ENCODE measurements at regions not wholly inside any gene's neighbourhood (a gene's known extent, or its start where the extent isn't known, plus 50 kb on each side); places are given as distances from the start of the nearest gene placed in this dataset.

GRCh38 chr15:39041979-39042495 lies 477.4 kb upstream of the RASGRP1 start:
- no peak overlapping the region for H3K4me3 ChIP-seq
- no peaks in the 10 kb centered on the region for H3K4me1 ChIP-seq
- ATAC-seq (no peak), DNase-seq (ENCODE audit: low read depth in 1 of 2, low spot score in 1 of 2) (no peak), FAIRE-seq (no peak)
- WGBS (ENCODE audit: missing lambda C conversion rate): 63% methylated on average over 4 of the region's 4 CpGs
- H3K27ac ChIP-seq: no peak overlapping the region
- H3K4me2 ChIP-seq: no peak overlapping the region
- no peaks in the 10 kb centered on the region for H3K9me3 ChIP-seq
- ChIA-PET CTCF (interaction anchor here (0.6 kb wide), 1 partner anchor 387 kb away, joined by 4 read pairs; no protein-coding TSS in a partner anchor), POLR2A (no interaction called here)
- no peak for TF ChIP-seq ZC3H11A (IDR thresholded peaks at IDR 0.05)
- TF ChIP-seq MAFK (IDR thresholded peaks at IDR 0.05; ENCODE audit: partially characterized antibody): peak; percentile 18

- no peak for FAIRE-seq
- WGBS (ENCODE audit: missing lambda C conversion rate): 98% methylated on average over 4 of the region's 4 CpGs
- ChIA-PET CTCF (no interaction called here), POLR2A (no interaction called here)
- TF ChIP-seq EP300 (IDR thresholded peaks at IDR 0.05): no peak
- TF ChIP-seq CBX2 (IDR thresholded peaks at IDR 0.05; ENCODE audit: borderline replicate concordance, low read depth): no peak
- no peak for TF ChIP-seq FOSB (CRISPR knock-in tag; IDR thresholded peaks at IDR 0.05)
- no peak for TF ChIP-seq MAFK (IDR thresholded peaks at IDR 0.05; ENCODE audit: partially characterized antibody)
- no peak for TF ChIP-seq RNF2 (IDR thresholded peaks at IDR 0.05; ENCODE audit: borderline replicate concordance, low read depth)
- no peak for TF ChIP-seq FOSL2 (IDR thresholded peaks at IDR 0.05)
- TF ChIP-seq FOSL2 (CRISPR knock-in tag; IDR thresholded peaks at IDR 0.05): no peak
- TF ChIP-seq HOXB5 (CRISPR knock-in tag; IDR thresholded peaks at IDR 0.05): no peak
- no peak for TF ChIP-seq MAZ (IDR thresholded peaks at IDR 0.05; ENCODE audit: borderline replicate concordance, low read depth, low read length)
- TF ChIP-seq ESRRA (IDR thresholded peaks at IDR 0.05; ENCODE audit: borderline replicate concordance, low read length): no peak
- TF ChIP-seq MYC (IDR thresholded peaks at IDR 0.05; ENCODE audit: borderline replicate concordance, low read length): no peak
- TF ChIP-seq ZSCAN20 (CRISPR knock-in tag; IDR thresholded peaks at IDR 0.05): no peak
- Histone ChIP-seq H3K4me3 (no peak overlapping the region), H3K4me2 (no peak overlapping the region), H3K4me1 (no peaks in the 10 kb centered on the region), H3K9me3 (peaks cover 10% of the 10 kb centered on the region; the same call in 1 of the 3 replicates), H3K27ac (no peak overlapping the region)
- no peak for ATAC-seq
- DNase-seq (ENCODE audit: low read depth in 1 of 2, low spot score in 1 of 2): no peak
These were observed 487.2 kb upstream of the RASGRP1 start for GRCh38 chr15:39051626-39052322.

- H3K4me1 ChIP-seq: no peaks in the 10 kb centered on the region
- H3K9me3 ChIP-seq: peaks cover 10% of the 10 kb centered on the region; the same call in 1 of the 3 replicates
- DNase-seq (ENCODE audit: low read depth in 1 of 2, low spot score in 1 of 2): no peak
- no peak overlapping the region for H3K4me3 ChIP-seq
- no peak overlapping the region for H3K27ac ChIP-seq
- no peak for FAIRE-seq
- TF ChIP-seq SREBF2 (IDR thresholded peaks at IDR 0.05) (no peak), CBX8 (IDR thresholded peaks at IDR 0.05) (no peak), E2F6 (IDR thresholded peaks at IDR 0.05; ENCODE audit: borderline replicate concordance, low read depth) (no peak), HOXA7 (CRISPR knock-in tag; IDR thresholded peaks at IDR 0.05) (no peak), HOXB5 (CRISPR knock-in tag; IDR thresholded peaks at IDR 0.05) (no peak), KDM5A (IDR thresholded peaks at IDR 0.05) (no peak), NR3C1 (IDR thresholded peaks at IDR 0.05) (no peak), JUN (IDR thresholded peaks at IDR 0.05) (no peak)
- POLR2A ChIA-PET: no interaction called here
- no peak overlapping the region for H3K4me2 ChIP-seq
- CTCF ChIA-PET: no interaction called here
- no peak for ATAC-seq
These were observed 487.7 kb upstream of the RASGRP1 start for GRCh38 chr15:39052323-39052705.

GRCh38 chr15:39053480-39053879 lies 488.9 kb upstream of the RASGRP1 start:
- no peak for TF ChIP-seq HOXB13 (CRISPR knock-in tag; IDR thresholded peaks at IDR 0.05; ENCODE audit: low read depth)
- TF ChIP-seq GATA3 (IDR thresholded peaks at IDR 0.05; ENCODE audit: borderline replicate concordance): no peak
- no peak for TF ChIP-seq FOSL2 (IDR thresholded peaks at IDR 0.05)
- no peak for TF ChIP-seq FOSL2 (CRISPR knock-in tag; IDR thresholded peaks at IDR 0.05)
- TF ChIP-seq TP53 (CRISPR knock-in tag; IDR thresholded peaks at IDR 0.05): no peak
- no peak for TF ChIP-seq ZFP36 (IDR thresholded peaks at IDR 0.05; ENCODE audit: borderline replicate concordance, partially characterized antibody)
- TF ChIP-seq ZSCAN20 (CRISPR knock-in tag; IDR thresholded peaks at IDR 0.05): no peak
- TF ChIP-seq NPAS2 (CRISPR knock-in tag; IDR thresholded peaks at IDR 0.05; ENCODE audit: borderline replicate concordance): no peak
- TF ChIP-seq ZC3H11A (IDR thresholded peaks at IDR 0.05): no peak
- no peak for TF ChIP-seq BHLHE40 (IDR thresholded peaks at IDR 0.05; ENCODE audit: low read depth, low read length)
- ATAC-seq (no peak), DNase-seq (ENCODE audit: low read depth in 1 of 2, low spot score in 1 of 2) (no peak), FAIRE-seq (no peak)
- H3K4me1 ChIP-seq: no peaks in the 10 kb centered on the region
- ChIA-PET CTCF (no interaction called here), POLR2A (no interaction called here)
- no peak overlapping the region for H3K27ac ChIP-seq
- no peak overlapping the region for H3K4me3 ChIP-seq
- H3K9me3 ChIP-seq: peaks cover 10% of the 10 kb centered on the region; the same call in 1 of the 3 replicates
- H3K4me2 ChIP-seq: no peak overlapping the region

Data from A549 (cell line).